Fibroblast of villous mesenchyme (primary cell): ENCODE measurements at regions not wholly inside any gene's neighbourhood (a gene's known extent, or its start where the extent isn't known, plus 50 kb on each side); places are given as distances from the start of the nearest gene placed in this dataset.
"Not testable (repeated sequence)": the region's sequence is repeated elsewhere in the genome, so short reads cannot be mapped to it uniquely, and the experiment has no call there.

Source experiments
- DNase-seq: peaks from one replicate; pipeline ENCODE4 v3.0.0-alpha.2; 2010; ENCODE audit warnings: low read depth
- H3K4me3 ChIP-seq: 2 replicates; pipeline ENCODE4 v1.5.1; 2011; ENCODE audit warnings: low read depth, mild to moderate bottlenecking, low read length
- TF ChIP-seq, protein P1 (sequence below): IDR thresholded peaks from 2 replicates; pipeline ENCODE4 v1.5.1; 2012; ENCODE audit warnings: low read depth, mild to moderate bottlenecking, low read length; ENCODE audit not compliant: insufficient read depth

- TF ChIP-seq, protein P1, sequence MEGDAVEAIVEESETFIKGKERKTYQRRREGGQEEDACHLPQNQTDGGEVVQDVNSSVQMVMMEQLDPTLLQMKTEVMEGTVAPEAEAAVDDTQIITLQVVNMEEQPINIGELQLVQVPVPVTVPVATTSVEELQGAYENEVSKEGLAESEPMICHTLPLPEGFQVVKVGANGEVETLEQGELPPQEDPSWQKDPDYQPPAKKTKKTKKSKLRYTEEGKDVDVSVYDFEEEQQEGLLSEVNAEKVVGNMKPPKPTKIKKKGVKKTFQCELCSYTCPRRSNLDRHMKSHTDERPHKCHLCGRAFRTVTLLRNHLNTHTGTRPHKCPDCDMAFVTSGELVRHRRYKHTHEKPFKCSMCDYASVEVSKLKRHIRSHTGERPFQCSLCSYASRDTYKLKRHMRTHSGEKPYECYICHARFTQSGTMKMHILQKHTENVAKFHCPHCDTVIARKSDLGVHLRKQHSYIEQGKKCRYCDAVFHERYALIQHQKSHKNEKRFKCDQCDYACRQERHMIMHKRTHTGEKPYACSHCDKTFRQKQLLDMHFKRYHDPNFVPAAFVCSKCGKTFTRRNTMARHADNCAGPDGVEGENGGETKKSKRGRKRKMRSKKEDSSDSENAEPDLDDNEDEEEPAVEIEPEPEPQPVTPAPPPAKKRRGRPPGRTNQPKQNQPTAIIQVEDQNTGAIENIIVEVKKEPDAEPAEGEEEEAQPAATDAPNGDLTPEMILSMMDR = no peak
- no peak overlapping the region for H3K4me3 ChIP-seq
- DNase-seq = no peak
Observed at GRCh38 chr9:85487872-85488271, 253.9 kb downstream of the AGTPBP1 start.

GRCh38 chr9:85484235-85484634, 257.5 kb downstream of the AGTPBP1 start:
- no peak overlapping the region for H3K4me3 ChIP-seq
- TF ChIP-seq, protein P1 = no peak
- DNase-seq = no peak

DNA sequence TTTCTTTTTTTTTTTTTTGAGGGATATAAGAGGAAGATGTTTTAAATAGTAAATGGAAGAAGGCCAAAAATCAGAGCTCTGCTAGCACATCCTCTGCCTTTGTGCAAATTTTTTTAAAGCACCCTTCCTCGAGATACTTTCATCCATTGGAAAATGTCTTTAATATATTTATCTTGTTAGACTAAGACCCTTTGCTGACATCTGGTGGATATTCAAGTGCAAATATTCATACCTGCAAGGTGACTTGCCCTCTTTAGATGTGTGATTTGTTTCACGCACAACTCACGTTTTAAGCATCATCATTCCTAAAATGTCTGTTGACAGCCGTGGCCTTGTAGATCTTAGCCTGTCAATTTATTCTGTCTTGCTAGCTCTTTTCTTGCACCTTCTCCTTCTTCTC, 258.5 kb downstream of the AGTPBP1 start:
- no peak overlapping the region for H3K4me3 ChIP-seq
- no peak for DNase-seq
- TF ChIP-seq, protein P1 = no peak

GRCh38 chr9:85479305-85479704, 262.4 kb downstream of the AGTPBP1 start:
- DNase-seq = no peak
- TF ChIP-seq, protein P1 = no peak
- H3K4me3 ChIP-seq = no peak overlapping the region

- no peak for DNase-seq
- TF ChIP-seq, protein P1 = no peak
- no peak overlapping the region for H3K4me3 ChIP-seq
Observed at GRCh38 chr9:85478847-85479246, 262.9 kb downstream of the AGTPBP1 start.

DNA sequence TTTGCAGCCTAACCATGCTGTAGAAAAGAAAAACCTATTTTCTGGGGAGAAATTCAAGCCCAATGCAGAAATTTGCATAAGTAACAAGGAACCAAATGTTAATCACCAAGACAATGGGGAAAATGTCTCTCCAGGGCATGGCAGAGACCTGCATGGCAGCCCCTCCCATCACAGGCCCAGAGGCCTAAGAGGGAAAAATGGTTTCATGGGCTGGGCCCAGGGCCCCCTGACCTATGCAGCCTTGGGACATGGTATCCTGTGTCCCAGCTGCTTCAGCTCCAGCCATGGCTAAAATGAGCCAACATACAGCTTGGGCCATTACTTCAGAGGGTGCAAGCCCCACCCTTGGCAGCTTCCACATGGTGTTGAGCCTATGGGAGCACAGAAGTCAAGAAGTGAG, 266.9 kb downstream of the AGTPBP1 start:
- DNase-seq, H3K4me3 ChIP-seq: not testable (repeated sequence)

- no peak for DNase-seq
- no peak overlapping the region for H3K4me3 ChIP-seq
- TF ChIP-seq, protein P1 = no peak
Observed at GRCh38 chr9:85471791-85472190, 270.0 kb downstream of the AGTPBP1 start.

DNA sequence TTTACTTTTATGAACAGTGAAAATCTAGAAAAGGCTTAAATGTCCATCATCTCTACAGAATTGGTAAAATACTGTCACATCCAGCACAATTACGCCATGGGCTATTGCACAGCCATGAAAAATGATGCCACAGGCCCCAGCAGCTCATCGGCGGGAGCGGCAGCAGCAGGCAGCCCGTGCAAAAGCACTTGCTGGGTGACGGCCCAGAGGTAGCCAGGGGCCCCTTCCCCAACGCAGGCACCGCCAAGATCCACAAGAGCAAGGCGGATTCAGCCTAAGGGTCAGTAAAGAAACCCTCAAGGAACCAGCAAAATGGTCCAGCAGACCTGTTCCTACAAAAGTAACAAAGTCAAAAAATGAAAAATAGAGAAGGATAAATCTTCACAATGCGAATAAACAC, 272.7 kb downstream of the AGTPBP1 start:
- TF ChIP-seq, protein P1 = no peak
- no peak overlapping the region for H3K4me3 ChIP-seq
- DNase-seq = no peak
